ENCODE measurements at regions not wholly inside any gene's neighbourhood (a gene's known extent, or its start where the extent isn't known, plus 50 kb on each side); places are given as distances from the start of the nearest gene placed in this dataset.

DNA sequence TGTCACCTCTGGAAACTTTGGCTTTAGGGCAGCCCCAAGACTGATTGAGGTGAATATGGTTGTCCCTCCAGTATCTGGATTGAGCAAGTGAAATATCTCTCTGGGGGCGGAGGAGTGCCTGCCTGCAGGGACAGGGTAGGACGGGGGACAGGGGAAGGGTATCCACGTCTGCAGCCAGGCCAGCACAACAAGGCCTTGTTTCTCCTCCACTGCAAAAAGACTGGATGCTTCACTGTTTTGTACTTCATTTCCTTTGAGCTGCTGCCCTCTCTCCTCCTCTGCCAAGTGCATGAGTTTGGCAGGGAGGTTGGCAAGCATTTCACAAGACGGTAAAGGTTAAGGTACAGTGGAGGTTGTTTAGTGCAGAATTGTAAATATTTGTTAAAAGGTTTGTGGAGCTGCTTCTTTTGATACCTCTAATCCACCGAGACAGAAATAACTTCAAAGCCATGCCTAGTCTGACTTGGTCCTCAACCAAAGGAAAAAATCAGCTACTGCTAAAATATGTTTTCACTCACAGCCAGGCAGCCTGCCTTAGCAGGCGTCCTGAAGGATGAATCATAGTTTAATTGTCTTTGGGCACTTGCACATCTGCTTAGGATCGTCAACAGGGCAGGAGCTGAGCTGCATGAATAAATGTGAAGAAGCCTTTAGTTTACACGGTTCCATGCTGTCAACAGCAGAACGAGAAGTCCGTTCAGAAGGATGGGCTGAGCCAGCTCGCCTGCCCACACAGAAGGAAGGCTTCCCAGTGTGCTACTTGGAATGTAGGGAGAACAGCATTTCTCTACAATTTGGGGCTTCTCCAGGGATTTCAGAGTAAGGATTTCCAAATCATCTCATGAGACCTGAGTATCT lies 269.7 kb downstream of the TTC6 start (continued):
- TF ChIP-seq BCLAF1 (IDR thresholded peaks at IDR 0.05): no peak
- TF ChIP-seq ZNF83 (CRISPR knock-in tag; IDR thresholded peaks at IDR 0.05; ENCODE audit: borderline replicate concordance): peak; percentile 41; the same call in 1 of the 2 replicates
- TF ChIP-seq ELF4 (CRISPR knock-in tag; IDR thresholded peaks at IDR 0.05; ENCODE audit: borderline replicate concordance): peak; percentile 74
- TF ChIP-seq, protein P1, sequence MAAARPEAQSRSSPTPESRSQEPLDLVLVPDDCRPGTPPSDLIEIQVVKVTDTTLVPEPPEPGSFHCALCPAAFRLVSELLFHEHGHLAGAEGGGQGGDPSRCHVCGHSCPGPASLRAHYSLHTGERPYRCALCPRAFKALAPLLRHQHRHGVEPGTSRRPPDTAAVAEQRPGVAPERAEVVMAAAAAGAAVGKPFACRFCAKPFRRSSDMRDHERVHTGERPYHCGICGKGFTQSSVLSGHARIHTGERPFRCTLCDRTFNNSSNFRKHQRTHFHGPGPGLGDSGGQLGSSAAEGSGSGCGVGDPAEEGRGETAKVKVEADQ (CRISPR knock-in tag; IDR thresholded peaks at IDR 0.05; ENCODE audit: borderline replicate concordance): peak; percentile 91; the same call in 1 of the 2 replicates
- peak; percentile 100 for TF ChIP-seq ZNF292 (CRISPR knock-in tag; IDR thresholded peaks at IDR 0.05; ENCODE audit: borderline replicate concordance, low read depth)
- peak; percentile 77 for TF ChIP-seq RAD21 (CRISPR knock-in tag; IDR thresholded peaks at IDR 0.05)
- TF ChIP-seq MEIS2 (CRISPR knock-in tag; IDR thresholded peaks at IDR 0.05): peak; percentile 94
- no peak for TF ChIP-seq SRSF9 (IDR thresholded peaks at IDR 0.05; ENCODE audit: borderline replicate concordance, insufficient read depth, low read depth, low read length, poor library complexity, severe bottlenecking)
- no peak for TF ChIP-seq ZNF496 (CRISPR knock-in tag; IDR thresholded peaks at IDR 0.05; ENCODE audit: insufficient replicate concordance)
- TF ChIP-seq ZNF121 (CRISPR knock-in tag; IDR thresholded peaks at IDR 0.05): peak; percentile 95
- TF ChIP-seq PTBP1 (IDR thresholded peaks at IDR 0.05; ENCODE audit: low read depth, low read length, poor library complexity, severe bottlenecking): no peak
- TF ChIP-seq PHF8 (CRISPR knock-in tag; IDR thresholded peaks at IDR 0.05): peak; percentile 59; the same call in 1 of the 2 replicates
- TF ChIP-seq ZNF431 (CRISPR knock-in tag; IDR thresholded peaks at IDR 0.05; ENCODE audit: borderline replicate concordance, low read depth): peak; percentile 93
- TF ChIP-seq MED13 (CRISPR knock-in tag; IDR thresholded peaks at IDR 0.05): peak; percentile 98
- TF ChIP-seq RXRA (CRISPR knock-in tag; IDR thresholded peaks at IDR 0.05): peak; percentile 94; the same call in 1 of the 2 replicates
- TF ChIP-seq JDP2 (CRISPR knock-in tag; IDR thresholded peaks at IDR 0.05; ENCODE audit: borderline replicate concordance): no peak; the same call in 1 of the 2 replicates
- no peak; the same call in 1 of the 2 replicates for TF ChIP-seq MIER2 (CRISPR knock-in tag; IDR thresholded peaks at IDR 0.05)
- peak; percentile 39; the same call in 1 of the 2 replicates for TF ChIP-seq MYNN (CRISPR knock-in tag; IDR thresholded peaks at IDR 0.05; ENCODE audit: low read depth)
- peak in 1 of 2 experiments; percentile 83; a peak in 2 of 4 replicates for TF ChIP-seq REST (IDR thresholded peaks at IDR 0.05; ENCODE audit: borderline replicate concordance in 1 of 2, low read depth in 1 of 2, low read length in 2 of 2)
- TF ChIP-seq SAFB2 (CRISPR knock-in tag; IDR thresholded peaks at IDR 0.05; ENCODE audit: borderline replicate concordance, low read depth): no peak
- peak; percentile 90; the same call in 1 of the 2 replicates for TF ChIP-seq HOXA9 (CRISPR knock-in tag; IDR thresholded peaks at IDR 0.05; ENCODE audit: borderline replicate concordance)
